ENCODE measurements at regions not wholly inside any gene's neighbourhood (a gene's known extent, or its start where the extent isn't known, plus 50 kb on each side); places are given as distances from the start of the nearest gene placed in this dataset.

DNA sequence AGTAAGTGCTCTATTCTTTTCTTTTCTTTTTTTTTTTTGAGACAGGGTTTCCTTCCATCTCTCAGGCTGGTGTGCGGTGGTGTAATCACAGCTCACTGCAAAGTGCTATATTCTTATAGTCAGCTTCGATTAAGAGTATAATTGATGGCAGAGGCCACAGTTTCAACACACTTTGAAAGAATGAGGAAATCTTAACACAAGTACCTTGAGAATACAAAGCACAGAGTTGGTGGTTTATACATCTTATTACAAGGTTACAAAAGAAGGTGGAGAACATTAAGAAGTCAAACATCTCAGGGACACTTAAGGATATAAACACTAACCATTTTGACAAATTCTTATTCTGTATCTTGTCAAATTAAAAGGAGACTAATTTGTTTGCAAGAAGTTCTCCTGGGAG is 180.5 kb downstream of the SOD2 start:
- in situ Hi-C loops (cut with HindIII; ENCODE audit: low sequenced_read_pairs) = no loop called here
- H3K4me3 ChIP-seq (ENCODE audit: low read depth, low read length) = no peak overlapping the region
- TF ChIP-seq, protein P1, sequence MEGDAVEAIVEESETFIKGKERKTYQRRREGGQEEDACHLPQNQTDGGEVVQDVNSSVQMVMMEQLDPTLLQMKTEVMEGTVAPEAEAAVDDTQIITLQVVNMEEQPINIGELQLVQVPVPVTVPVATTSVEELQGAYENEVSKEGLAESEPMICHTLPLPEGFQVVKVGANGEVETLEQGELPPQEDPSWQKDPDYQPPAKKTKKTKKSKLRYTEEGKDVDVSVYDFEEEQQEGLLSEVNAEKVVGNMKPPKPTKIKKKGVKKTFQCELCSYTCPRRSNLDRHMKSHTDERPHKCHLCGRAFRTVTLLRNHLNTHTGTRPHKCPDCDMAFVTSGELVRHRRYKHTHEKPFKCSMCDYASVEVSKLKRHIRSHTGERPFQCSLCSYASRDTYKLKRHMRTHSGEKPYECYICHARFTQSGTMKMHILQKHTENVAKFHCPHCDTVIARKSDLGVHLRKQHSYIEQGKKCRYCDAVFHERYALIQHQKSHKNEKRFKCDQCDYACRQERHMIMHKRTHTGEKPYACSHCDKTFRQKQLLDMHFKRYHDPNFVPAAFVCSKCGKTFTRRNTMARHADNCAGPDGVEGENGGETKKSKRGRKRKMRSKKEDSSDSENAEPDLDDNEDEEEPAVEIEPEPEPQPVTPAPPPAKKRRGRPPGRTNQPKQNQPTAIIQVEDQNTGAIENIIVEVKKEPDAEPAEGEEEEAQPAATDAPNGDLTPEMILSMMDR (IDR thresholded peaks at IDR 0.05; ENCODE audit: low read depth, low read length, missing control alignments) = no peak
- DNase-seq (ENCODE audit: low read depth) = no peak

DNA sequence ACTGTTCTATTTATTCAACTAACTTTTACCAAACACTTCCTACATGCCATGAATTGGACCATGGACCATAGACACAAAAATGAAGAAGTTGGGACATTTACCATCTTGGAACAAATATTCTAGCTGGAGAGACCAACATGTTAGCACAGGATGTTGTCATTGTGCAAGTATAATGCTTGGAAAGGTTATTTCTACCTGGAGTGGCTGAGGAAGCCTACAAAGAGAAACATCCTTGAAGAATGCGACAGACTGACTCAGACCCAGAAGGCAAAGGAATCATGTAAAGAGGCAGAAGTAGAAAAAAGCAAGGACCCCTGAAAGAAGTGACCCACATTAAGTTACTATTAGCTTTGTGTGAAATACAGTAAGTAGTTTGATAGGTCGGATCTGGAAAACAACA is 180.9 kb downstream of the SOD2 start:
- no peak for DNase-seq (ENCODE audit: low read depth)
- in situ Hi-C loops (cut with HindIII; ENCODE audit: low sequenced_read_pairs) = no loop called here
- TF ChIP-seq, protein P1 (IDR thresholded peaks at IDR 0.05; ENCODE audit: low read depth, low read length, missing control alignments) = no peak
- no peak overlapping the region for H3K4me3 ChIP-seq (ENCODE audit: low read depth, low read length)

DNA sequence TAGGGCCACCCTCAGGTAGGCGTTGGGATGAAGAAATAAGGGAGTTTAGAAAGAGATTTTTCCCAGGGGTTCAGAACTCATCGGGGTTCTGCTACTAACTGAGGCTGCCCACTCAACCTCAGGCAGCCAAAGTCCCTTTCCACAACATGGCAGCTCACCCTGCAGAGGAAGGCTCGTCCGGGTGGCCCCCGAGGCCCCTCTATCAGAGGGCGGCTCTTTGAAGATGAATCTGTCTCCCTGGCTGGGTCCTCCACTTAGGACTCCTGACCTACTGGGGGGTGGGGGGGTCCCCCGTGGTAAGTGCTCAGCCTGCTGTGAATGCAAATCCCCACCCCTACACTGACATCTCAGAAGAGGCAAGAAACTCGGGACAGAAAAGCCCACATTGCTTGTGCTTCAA is 182.9 kb downstream of the SOD2 start:
- in situ Hi-C loops (cut with HindIII; ENCODE audit: low sequenced_read_pairs) = no loop called here
- no peak for DNase-seq (ENCODE audit: low read depth)
- H3K4me3 ChIP-seq (ENCODE audit: low read depth, low read length) = no peak overlapping the region
- TF ChIP-seq, protein P1 (IDR thresholded peaks at IDR 0.05; ENCODE audit: low read depth, low read length, missing control alignments) = no peak

DNA sequence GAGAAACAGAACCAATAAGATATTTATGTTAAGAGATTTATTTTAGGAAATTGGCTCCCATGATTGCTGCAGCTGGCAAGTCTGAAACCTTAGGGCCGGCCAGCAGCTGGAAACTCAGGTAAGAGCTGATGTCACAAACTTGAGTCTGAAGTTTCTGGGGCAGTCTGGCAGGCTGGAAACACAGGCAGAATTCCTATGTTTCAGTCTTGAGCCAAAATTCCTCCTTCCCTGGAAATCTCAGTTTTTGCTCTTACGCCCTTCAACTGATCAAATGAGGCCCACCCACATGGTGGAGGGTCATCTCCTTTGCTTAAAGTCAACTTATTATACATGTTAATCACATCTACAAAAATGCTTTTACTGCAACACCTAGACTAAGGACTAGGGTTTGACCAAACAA is 184.1 kb downstream of the SOD2 start:
- no peak overlapping the region for H3K4me3 ChIP-seq (ENCODE audit: low read depth, low read length)
- no peak for DNase-seq (ENCODE audit: low read depth)
- in situ Hi-C loops (cut with HindIII; ENCODE audit: low sequenced_read_pairs) = no loop called here
- TF ChIP-seq, protein P1 (IDR thresholded peaks at IDR 0.05; ENCODE audit: low read depth, low read length, missing control alignments) = no peak

DNA sequence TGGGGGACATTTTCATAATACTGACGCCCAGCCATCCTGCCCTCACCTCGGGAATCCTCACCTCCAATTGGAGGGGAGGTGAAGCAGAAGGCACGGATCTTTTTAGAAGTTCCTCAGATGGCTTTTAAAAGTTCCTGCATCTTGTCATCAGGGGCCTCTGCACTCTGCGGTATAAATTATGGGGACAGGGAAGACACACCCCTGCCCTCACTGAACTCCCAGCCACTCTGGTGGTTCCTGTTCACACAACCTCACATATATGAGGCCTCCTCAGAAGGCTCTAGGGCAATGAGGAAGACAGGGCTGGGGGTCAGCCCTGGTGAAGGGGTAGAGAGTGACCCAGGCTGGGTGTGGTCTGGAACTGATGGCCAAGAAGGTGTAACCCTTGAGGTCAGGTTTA is 187.0 kb downstream of the SOD2 start:
- in situ Hi-C loops (cut with HindIII; ENCODE audit: low sequenced_read_pairs) = no loop called here

DNA sequence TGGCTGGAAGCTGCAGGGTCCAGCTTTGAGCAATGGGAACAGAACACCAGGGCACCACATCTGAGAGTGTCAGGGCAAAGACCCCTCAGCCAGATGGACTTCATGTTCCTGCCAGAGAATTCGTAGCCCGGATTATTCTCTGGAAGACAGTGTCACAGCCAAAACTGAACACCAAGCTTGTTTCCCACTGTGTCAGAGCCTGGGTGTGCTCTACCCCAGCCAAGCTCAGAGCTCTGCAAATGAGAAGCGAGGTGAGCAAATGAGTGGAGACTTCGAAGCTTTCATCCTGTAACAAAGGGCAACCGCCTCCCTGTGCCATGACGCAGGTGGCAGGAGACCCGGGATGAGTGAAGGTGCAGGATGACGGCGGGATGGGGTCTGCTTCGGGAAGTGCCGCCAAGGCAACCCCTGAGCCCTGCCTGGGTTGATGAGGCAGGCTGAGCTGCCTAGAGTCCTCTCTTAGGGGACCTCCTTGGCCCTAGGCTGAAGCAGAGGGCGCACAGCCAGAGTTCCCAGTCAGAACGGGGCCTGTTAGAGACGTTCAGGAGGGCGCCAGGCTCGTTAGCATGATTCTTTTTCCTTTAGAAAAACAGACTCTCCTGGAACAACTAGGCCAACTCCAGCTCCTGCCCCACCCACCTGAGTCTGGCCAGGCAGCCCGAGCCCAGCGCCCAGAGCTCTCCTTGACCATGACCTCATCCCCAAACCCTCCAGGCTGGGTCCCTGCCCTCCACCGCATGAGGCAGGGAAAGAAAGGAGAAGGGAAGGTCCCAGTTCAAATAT is 187.7 kb downstream of the SOD2 start:
- TF ChIP-seq, protein P1 (IDR thresholded peaks at IDR 0.05; ENCODE audit: low read depth, low read length, missing control alignments) = no peak
- H3K4me3 ChIP-seq (ENCODE audit: low read depth, low read length) = no peak overlapping the region
- in situ Hi-C loops (cut with HindIII; ENCODE audit: low sequenced_read_pairs) = no loop called here
- DNase-seq (ENCODE audit: low read depth) = no peak

More for the DNA sequence above, 187.0 kb downstream of the SOD2 start:
- TF ChIP-seq, protein P1 (IDR thresholded peaks at IDR 0.05; ENCODE audit: low read depth, low read length, missing control alignments) = no peak
- DNase-seq (ENCODE audit: low read depth) = no peak
- no peak overlapping the region for H3K4me3 ChIP-seq (ENCODE audit: low read depth, low read length)

Measured in astrocyte of the cerebellum (primary cell).